ENCODE measurements at regions not wholly inside any gene's neighbourhood (a gene's known extent, or its start where the extent isn't known, plus 50 kb on each side); places are given as distances from the start of the nearest gene placed in this dataset.

GRCh38 chr6:33896391-33897188 lies 92.8 kb upstream of the MLN start:
- H3K27me3 ChIP-seq (ENCODE audit: insufficient read depth, low read depth, severe bottlenecking): no peaks in the 10 kb centered on the region
- H3K27ac ChIP-seq: no peak overlapping the region
- H3K4me3 ChIP-seq (ENCODE audit: low read depth, low read length): no peak overlapping the region
- H3K36me3 ChIP-seq: no peaks in the 10 kb centered on the region
- H3K9me3 ChIP-seq (ENCODE audit: severe bottlenecking): no peaks in the 10 kb centered on the region
- TF ChIP-seq CTCF (IDR thresholded peaks at IDR 0.05; ENCODE audit: low read depth, low read length): no peak
- no peak for DNase-seq

- H3K9me3 ChIP-seq (ENCODE audit: severe bottlenecking): no peaks in the 10 kb centered on the region
- no peaks in the 10 kb centered on the region for H3K36me3 ChIP-seq
- no peak overlapping the region for H3K27ac ChIP-seq
- H3K27me3 ChIP-seq (ENCODE audit: insufficient read depth, low read depth, severe bottlenecking): no peaks in the 10 kb centered on the region
- TF ChIP-seq CTCF (IDR thresholded peaks at IDR 0.05; ENCODE audit: low read depth, low read length): no peak
- DNase-seq: no peak
- no peak overlapping the region for H3K4me3 ChIP-seq (ENCODE audit: low read depth, low read length)
Observed at GRCh38 chr6:33895988-33896387, 92.2 kb upstream of the MLN start.

GRCh38 chr6:33895296-33895695 lies 91.5 kb upstream of the MLN start:
- no peak for TF ChIP-seq CTCF (IDR thresholded peaks at IDR 0.05; ENCODE audit: low read depth, low read length)
- no peaks in the 10 kb centered on the region for H3K9me3 ChIP-seq (ENCODE audit: severe bottlenecking)
- H3K27ac ChIP-seq: no peak overlapping the region
- no peak for DNase-seq
- H3K4me3 ChIP-seq (ENCODE audit: low read depth, low read length): no peak overlapping the region
- H3K27me3 ChIP-seq (ENCODE audit: insufficient read depth, low read depth, severe bottlenecking): no peaks in the 10 kb centered on the region
- H3K36me3 ChIP-seq: no peaks in the 10 kb centered on the region

GRCh38 chr6:33894438-33894837 lies 90.6 kb upstream of the MLN start:
- Histone ChIP-seq H3K4me3 (ENCODE audit: low read depth, low read length) (no peak overlapping the region), H3K9me3 (ENCODE audit: severe bottlenecking) (no peaks in the 10 kb centered on the region), H3K27me3 (ENCODE audit: insufficient read depth, low read depth, severe bottlenecking) (no peaks in the 10 kb centered on the region), H3K36me3 (no peaks in the 10 kb centered on the region), H3K27ac (no peak overlapping the region)
- no peak for DNase-seq
- TF ChIP-seq CTCF (IDR thresholded peaks at IDR 0.05; ENCODE audit: low read depth, low read length): no peak

GRCh38 chr6:33892581-33893346 lies 89.0 kb upstream of the MLN start:
- DNase-seq: no peak
- H3K27me3 ChIP-seq (ENCODE audit: insufficient read depth, low read depth, severe bottlenecking): no peaks in the 10 kb centered on the region
- no peak for TF ChIP-seq CTCF (IDR thresholded peaks at IDR 0.05; ENCODE audit: low read depth, low read length)
- H3K4me3 ChIP-seq (ENCODE audit: low read depth, low read length): no peak overlapping the region
- H3K27ac ChIP-seq: no peak overlapping the region
- H3K36me3 ChIP-seq: no peaks in the 10 kb centered on the region
- no peaks in the 10 kb centered on the region for H3K9me3 ChIP-seq (ENCODE audit: severe bottlenecking)

Measured in WERI-Rb-1 (cell line).